Tibial artery (tissue), 4 donors: ENCODE measurements at regions not wholly inside any gene's neighbourhood (a gene's known extent, or its start where the extent isn't known, plus 50 kb on each side); places are given as distances from the start of the nearest gene placed in this dataset.
"Not testable (repeated sequence)": the region's sequence is repeated elsewhere in the genome, so short reads cannot be mapped to it uniquely, and the experiment has no call there.

Experiments used
- DNase-seq, 2 donors: peaks; one replicate each; pipeline ENCODE4 v3.0.0-alpha.2; 2019
- H3K27ac ChIP-seq, 2 donors: fragments of 200-600 bp; sonication (generic) in 1 of 2; 1 replicate in 1 of 2; 2 replicates in 1 of 2; pipeline ENCODE4 v1.5.1; 2018 to 2019; ENCODE audit warnings: mild to moderate bottlenecking in 1 of 2
- H3K27me3 ChIP-seq, 2 donors: fragments of 200-600 bp; sonication (generic) in 1 of 2; one replicate each; pipeline versions ENCODE4 v1.5.1 to v1.6.0; 2016 to 2019
- H3K36me3 ChIP-seq, 3 donors: fragments of 200-600 bp; sonication (generic) in 2 of 3; one replicate each; pipeline ENCODE4 v1.5.1; 2016 to 2019; ENCODE audit warnings: mild to moderate bottlenecking in 2 of 3
- H3K4me1 ChIP-seq, 4 donors: fragments of 200-600 bp; sonication (generic) in 2 of 4; 1 replicate in 3 of 4; 2 replicates in 1 of 4; pipeline ENCODE4 v1.5.1; 2016 to 2019
- H3K4me3 ChIP-seq, 2 donors: fragments of 200-600 bp; sonication (generic) in 1 of 2; 1 replicate in 1 of 2; 2 replicates in 1 of 2; pipeline ENCODE4 v1.5.1; 2018 to 2019; ENCODE audit warnings: mild to moderate bottlenecking in 2 of 2
- H3K9me3 ChIP-seq, 3 donors: fragments of 200-600 bp; sonication (generic) in 1 of 3; one replicate each; pipeline ENCODE4 v1.5.1; 2016 to 2019
- intact Hi-C: fragments of 100-400 bp; cut with DNase I; formaldehyde crosslinking; loops from one replicate; pipeline ENCODE4 v1.15.0; 2023; ENCODE audit warnings: low total_unique reads
- TF ChIP-seq, protein P1 (sequence below), 2 experiments: fragments of 200-600 bp in 1 of 2; fragments of 450-650 bp in 1 of 2; IDR thresholded peaks; one replicate each; pipeline ENCODE4 v1.5.1; 2017 to 2019; ENCODE audit warnings: antibody characterized with exemption in 2 of 2, mild to moderate bottlenecking in 1 of 2, moderate library complexity in 1 of 2

DNA sequence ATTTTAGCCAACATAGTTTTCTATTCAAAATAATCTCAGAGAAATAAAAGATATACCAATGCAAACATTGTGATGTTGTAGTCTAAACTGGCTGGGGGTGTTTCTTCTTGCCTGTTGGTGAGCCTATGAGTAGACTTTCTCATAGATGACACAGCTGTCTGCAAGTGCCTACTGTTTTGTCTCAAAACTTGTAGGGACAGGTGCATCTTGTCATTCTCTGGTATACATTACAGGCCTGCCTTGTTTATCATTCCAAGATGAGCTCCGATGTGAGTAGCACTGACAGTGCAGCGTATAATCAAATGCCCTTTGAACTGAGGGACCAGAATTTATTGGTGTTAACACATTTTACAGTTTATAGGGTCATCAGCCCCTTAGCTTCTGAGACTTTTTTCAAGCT is 353.8 kb downstream of the PRDM5 start:
- Histone ChIP-seq H3K36me3 (no peaks in the 10 kb centered on the region), H3K4me1 (no peaks in the 10 kb centered on the region), H3K27me3 (no peaks in the 10 kb centered on the region), H3K9me3 (no peaks in the 10 kb centered on the region), H3K27ac (no peak overlapping the region), H3K4me3 (no peak overlapping the region)
- intact Hi-C loops, result no loop called here
- DNase-seq, result no peak
- TF ChIP-seq, protein P1, sequence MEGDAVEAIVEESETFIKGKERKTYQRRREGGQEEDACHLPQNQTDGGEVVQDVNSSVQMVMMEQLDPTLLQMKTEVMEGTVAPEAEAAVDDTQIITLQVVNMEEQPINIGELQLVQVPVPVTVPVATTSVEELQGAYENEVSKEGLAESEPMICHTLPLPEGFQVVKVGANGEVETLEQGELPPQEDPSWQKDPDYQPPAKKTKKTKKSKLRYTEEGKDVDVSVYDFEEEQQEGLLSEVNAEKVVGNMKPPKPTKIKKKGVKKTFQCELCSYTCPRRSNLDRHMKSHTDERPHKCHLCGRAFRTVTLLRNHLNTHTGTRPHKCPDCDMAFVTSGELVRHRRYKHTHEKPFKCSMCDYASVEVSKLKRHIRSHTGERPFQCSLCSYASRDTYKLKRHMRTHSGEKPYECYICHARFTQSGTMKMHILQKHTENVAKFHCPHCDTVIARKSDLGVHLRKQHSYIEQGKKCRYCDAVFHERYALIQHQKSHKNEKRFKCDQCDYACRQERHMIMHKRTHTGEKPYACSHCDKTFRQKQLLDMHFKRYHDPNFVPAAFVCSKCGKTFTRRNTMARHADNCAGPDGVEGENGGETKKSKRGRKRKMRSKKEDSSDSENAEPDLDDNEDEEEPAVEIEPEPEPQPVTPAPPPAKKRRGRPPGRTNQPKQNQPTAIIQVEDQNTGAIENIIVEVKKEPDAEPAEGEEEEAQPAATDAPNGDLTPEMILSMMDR (IDR thresholded peaks at IDR 0.05), result no peak

DNA sequence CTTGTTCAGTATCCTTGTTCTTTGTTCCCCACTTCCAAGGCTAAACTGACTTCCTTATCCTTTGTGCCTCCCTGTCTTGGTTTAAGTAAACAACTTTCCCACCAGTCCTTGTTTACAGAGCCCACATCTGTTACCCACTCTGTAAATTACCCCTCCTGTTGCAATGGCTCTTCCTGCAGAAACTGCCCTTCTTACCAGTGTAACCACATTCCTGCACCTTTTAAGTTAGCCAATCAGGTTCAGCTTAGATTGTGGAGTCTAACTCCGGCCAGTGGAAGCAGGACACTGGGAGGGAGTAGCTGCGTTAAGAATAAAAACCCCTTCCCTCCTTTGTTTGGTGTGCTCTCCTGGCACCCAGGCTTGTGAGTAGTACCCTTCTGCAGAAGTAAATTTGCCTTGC is 360.9 kb downstream of the PRDM5 start:
- Histone ChIP-seq H3K27ac (no peak overlapping the region), H3K27me3 (no peaks in the 10 kb centered on the region), H3K4me1 (no peaks in the 10 kb centered on the region), H3K9me3 (peaks cover 0 to 8% (median 0%) of the 10 kb centered on the region in 3 donors), H3K4me3 (no peak overlapping the region), H3K36me3 (no peaks in the 10 kb centered on the region)
- TF ChIP-seq, protein P1 (IDR thresholded peaks at IDR 0.05), result no peak
- DNase-seq, result no peak
- intact Hi-C loops, result no loop called here

DNA sequence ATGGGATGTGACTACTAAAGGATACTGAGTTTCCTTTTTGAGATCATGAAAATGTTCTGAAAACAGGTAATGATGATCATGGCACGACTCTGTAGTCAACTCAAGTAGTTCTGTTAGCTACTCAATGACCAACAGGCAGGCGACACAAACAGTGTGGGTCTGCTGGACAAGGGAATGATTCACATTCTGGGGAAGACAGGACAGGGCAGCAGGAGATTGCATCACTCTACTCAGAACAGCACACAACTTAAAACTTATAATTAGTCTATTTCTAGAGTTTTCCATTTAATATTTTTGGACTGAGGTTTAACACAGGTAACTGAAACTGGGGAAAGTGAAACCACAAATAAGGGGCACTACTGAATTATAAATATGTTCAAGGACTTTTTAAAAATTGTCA is 365.2 kb downstream of the PRDM5 start:
- Histone ChIP-seq H3K36me3 (no peaks in the 10 kb centered on the region), H3K4me3 (no peak overlapping the region), H3K27me3 (no peaks in the 10 kb centered on the region), H3K9me3 (peaks cover 0 to 8% (median 0%) of the 10 kb centered on the region in 3 donors), H3K27ac (no peak overlapping the region), H3K4me1 (no peaks in the 10 kb centered on the region)
- DNase-seq, result no peak
- TF ChIP-seq, protein P1 (IDR thresholded peaks at IDR 0.05), result no peak
- intact Hi-C loops, result no loop called here

- Histone ChIP-seq H3K9me3 (peaks cover 0 to 4% (median 0%) of the 10 kb centered on the region in 3 donors), H3K4me3 (no peak overlapping the region), H3K27ac (no peak overlapping the region), H3K27me3 (no peaks in the 10 kb centered on the region), H3K36me3 (no peaks in the 10 kb centered on the region), H3K4me1 (no peaks in the 10 kb centered on the region)
- TF ChIP-seq, protein P1 (IDR thresholded peaks at IDR 0.05), result no peak
- no peak for DNase-seq
- intact Hi-C loops, result no loop called here
Measured at GRCh38 chr4:120555058-120555457, 367.5 kb downstream of the PRDM5 start.

DNA sequence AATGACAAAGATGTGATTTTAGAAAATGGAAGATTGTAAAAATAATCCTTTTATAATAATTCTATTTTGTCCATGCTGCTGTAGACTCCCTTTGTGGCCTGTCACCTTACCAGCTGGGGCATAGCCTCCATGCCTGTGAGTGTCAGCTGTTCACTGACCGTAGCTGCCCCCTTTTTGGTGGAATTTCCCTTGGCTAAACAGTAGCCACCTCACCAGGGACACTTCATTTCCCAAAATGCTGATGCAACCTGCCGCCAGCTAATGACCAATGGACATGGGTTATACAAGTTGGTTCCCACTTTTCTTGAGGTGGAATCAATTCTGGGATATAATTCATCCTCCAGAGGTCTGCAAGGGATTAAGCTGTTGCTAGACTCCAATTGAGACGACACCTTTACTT is 368.4 kb downstream of the PRDM5 start:
- Histone ChIP-seq H3K36me3 (no peaks in the 10 kb centered on the region), H3K4me3 (no peak overlapping the region), H3K27ac (no peak overlapping the region), H3K4me1 (no peaks in the 10 kb centered on the region), H3K27me3 (no peaks in the 10 kb centered on the region), H3K9me3 (peaks cover 0 to 4% (median 0%) of the 10 kb centered on the region in 3 donors)
- DNase-seq, result no peak
- TF ChIP-seq, protein P1 (IDR thresholded peaks at IDR 0.05), result no peak
- intact Hi-C loops, result no loop called here

GRCh38 chr4:120550624-120551220 is 371.8 kb downstream of the PRDM5 start:
- H3K27me3 ChIP-seq, DNase-seq, H3K9me3 ChIP-seq, H3K27ac ChIP-seq, H3K4me3 ChIP-seq, H3K4me1 ChIP-seq, intact Hi-C loops, H3K36me3 ChIP-seq: not testable (repeated sequence)
